ENCODE measurements at regions not wholly inside any gene's neighbourhood (a gene's known extent, or its start where the extent isn't known, plus 50 kb on each side); places are given as distances from the start of the nearest gene placed in this dataset.

- Histone ChIP-seq H3K9me3 (ENCODE audit: control insufficient read depth, insufficient read depth, low read depth, low read length) (no peaks in the 10 kb centered on the region), H3K27ac (ENCODE audit: extremely low read depth, low read depth, low read length) (no peak overlapping the region), H3K4me3 (ENCODE audit: low read depth, low read length) (no peak overlapping the region), H3K36me3 (ENCODE audit: control insufficient read depth in 2 of 2, insufficient read depth in 1 of 2, low read length in 2 of 2) (no peaks in the 10 kb centered on the region), H3K4me1 (ENCODE audit: control insufficient read depth, insufficient read depth, low read length) (no peaks in the 10 kb centered on the region)
- ChIA-PET CTCF (no interaction called here), POLR2A (no interaction called here)
- TF ChIP-seq ZNF624 (tag by site-specific recombination; IDR thresholded peaks at IDR 0.05), result no peak
Measured at GRCh38 chr1:202069662-202070061, 53.1 kb upstream of the GPR37L1 start.

GRCh38 chr1:202072211-202072765 is 50.4 kb upstream of the GPR37L1 start:
- Histone ChIP-seq H3K36me3 (ENCODE audit: control insufficient read depth in 2 of 2, insufficient read depth in 1 of 2, low read length in 2 of 2) (no peaks in the 10 kb centered on the region), H3K4me3 (ENCODE audit: low read depth, low read length) (no peak overlapping the region), H3K9me3 (ENCODE audit: control insufficient read depth, insufficient read depth, low read depth, low read length) (no peaks in the 10 kb centered on the region), H3K27ac (ENCODE audit: extremely low read depth, low read depth, low read length) (no peak overlapping the region), H3K4me1 (ENCODE audit: control insufficient read depth, insufficient read depth, low read length) (no peaks in the 10 kb centered on the region)
- TF ChIP-seq ZNF416 (tag by site-specific recombination; IDR thresholded peaks at IDR 0.05), result no peak
- no peak for TF ChIP-seq ZNF169 (tag by site-specific recombination; IDR thresholded peaks at IDR 0.05)
- no peak for TF ChIP-seq ZNF621 (tag by site-specific recombination; IDR thresholded peaks at IDR 0.05)
- TF ChIP-seq ZFP3 (tag by site-specific recombination; IDR thresholded peaks at IDR 0.05; ENCODE audit: low read depth), result no peak
- TF ChIP-seq SP2 (tag by site-specific recombination; IDR thresholded peaks at IDR 0.05), result no peak
- TF ChIP-seq IKZF3 (tag by site-specific recombination; IDR thresholded peaks at IDR 0.05), result no peak
- TF ChIP-seq ZNF704 (tag by site-specific recombination; IDR thresholded peaks at IDR 0.05), result no peak
- TF ChIP-seq ZNF157 (tag by site-specific recombination; IDR thresholded peaks at IDR 0.05), result no peak
- no peak for TF ChIP-seq ZNF140 (tag by site-specific recombination; IDR thresholded peaks at IDR 0.05)
- no peak for TF ChIP-seq ZNF610 (tag by site-specific recombination; IDR thresholded peaks at IDR 0.05; ENCODE audit: borderline replicate concordance)
- TF ChIP-seq ZBTB20 (tag by site-specific recombination; IDR thresholded peaks at IDR 0.05), result no peak
- TF ChIP-seq ZNF658 (tag by site-specific recombination; IDR thresholded peaks at IDR 0.05), result no peak
- TF ChIP-seq ATF2 (tag by site-specific recombination; IDR thresholded peaks at IDR 0.05; ENCODE audit: low read depth), result no peak
- TF ChIP-seq MZF1 (tag by site-specific recombination; IDR thresholded peaks at IDR 0.05; ENCODE audit: borderline replicate concordance), result no peak
- no peak for TF ChIP-seq KLF8 (tag by site-specific recombination; IDR thresholded peaks at IDR 0.05)
- no peak for TF ChIP-seq BCL11B (tag by site-specific recombination; IDR thresholded peaks at IDR 0.05; ENCODE audit: low read depth)
- TF ChIP-seq WT1 (tag by site-specific recombination; IDR thresholded peaks at IDR 0.05), result no peak
- TF ChIP-seq KLF10 (tag by site-specific recombination; IDR thresholded peaks at IDR 0.05), result no peak
- POLR2A ChIA-PET, result no interaction called here
- CTCF ChIA-PET, result no interaction called here
